PC-9 (cell line): ENCODE measurements at regions not wholly inside any gene's neighbourhood (a gene's known extent, or its start where the extent isn't known, plus 50 kb on each side); places are given as distances from the start of the nearest gene placed in this dataset.

Experiments
- EZH2 ChIP-seq: fragments of 200-600 bp; sonication (generic); IDR thresholded peaks from 2 replicates; pipeline ENCODE4 v1.8.0; 2017; ENCODE audit warnings: antibody characterized with exemption, low read depth
- TF ChIP-seq, protein P1 (sequence below): fragments of 200-600 bp; sonication (generic); conservative IDR thresholded peaks from 2 replicates; pipeline ENCODE4 v1.6.1; 2017; ENCODE audit warnings: mixed run types, antibody characterized with exemption, mild to moderate bottlenecking, moderate library complexity

DNA sequence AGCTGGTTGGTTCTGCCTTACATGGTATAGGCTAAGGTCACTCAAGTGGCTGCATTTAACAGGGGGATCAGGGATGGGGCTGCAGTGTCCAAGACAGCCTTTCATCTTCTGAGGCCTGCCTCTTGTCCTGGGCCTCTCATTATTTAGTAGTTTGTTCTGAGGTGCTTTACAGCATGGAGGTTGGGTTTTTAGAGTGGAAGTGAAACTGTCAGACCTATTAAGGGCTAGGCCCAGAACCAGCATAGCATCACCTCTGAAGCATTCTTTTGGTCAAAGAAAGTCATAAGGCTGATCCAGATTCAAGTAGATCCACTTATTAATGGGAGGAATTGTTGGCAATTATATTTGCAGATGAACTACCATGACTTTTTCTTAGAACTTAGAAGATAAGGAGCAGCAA is 146.0 kb upstream of the NMUR2 start:
- TF ChIP-seq, protein P1, sequence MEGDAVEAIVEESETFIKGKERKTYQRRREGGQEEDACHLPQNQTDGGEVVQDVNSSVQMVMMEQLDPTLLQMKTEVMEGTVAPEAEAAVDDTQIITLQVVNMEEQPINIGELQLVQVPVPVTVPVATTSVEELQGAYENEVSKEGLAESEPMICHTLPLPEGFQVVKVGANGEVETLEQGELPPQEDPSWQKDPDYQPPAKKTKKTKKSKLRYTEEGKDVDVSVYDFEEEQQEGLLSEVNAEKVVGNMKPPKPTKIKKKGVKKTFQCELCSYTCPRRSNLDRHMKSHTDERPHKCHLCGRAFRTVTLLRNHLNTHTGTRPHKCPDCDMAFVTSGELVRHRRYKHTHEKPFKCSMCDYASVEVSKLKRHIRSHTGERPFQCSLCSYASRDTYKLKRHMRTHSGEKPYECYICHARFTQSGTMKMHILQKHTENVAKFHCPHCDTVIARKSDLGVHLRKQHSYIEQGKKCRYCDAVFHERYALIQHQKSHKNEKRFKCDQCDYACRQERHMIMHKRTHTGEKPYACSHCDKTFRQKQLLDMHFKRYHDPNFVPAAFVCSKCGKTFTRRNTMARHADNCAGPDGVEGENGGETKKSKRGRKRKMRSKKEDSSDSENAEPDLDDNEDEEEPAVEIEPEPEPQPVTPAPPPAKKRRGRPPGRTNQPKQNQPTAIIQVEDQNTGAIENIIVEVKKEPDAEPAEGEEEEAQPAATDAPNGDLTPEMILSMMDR: no peak
- TF ChIP-seq EZH2: no peak
